ENCODE measurements at regions not wholly inside any gene's neighbourhood (a gene's known extent, or its start where the extent isn't known, plus 50 kb on each side); places are given as distances from the start of the nearest gene placed in this dataset.

DNA sequence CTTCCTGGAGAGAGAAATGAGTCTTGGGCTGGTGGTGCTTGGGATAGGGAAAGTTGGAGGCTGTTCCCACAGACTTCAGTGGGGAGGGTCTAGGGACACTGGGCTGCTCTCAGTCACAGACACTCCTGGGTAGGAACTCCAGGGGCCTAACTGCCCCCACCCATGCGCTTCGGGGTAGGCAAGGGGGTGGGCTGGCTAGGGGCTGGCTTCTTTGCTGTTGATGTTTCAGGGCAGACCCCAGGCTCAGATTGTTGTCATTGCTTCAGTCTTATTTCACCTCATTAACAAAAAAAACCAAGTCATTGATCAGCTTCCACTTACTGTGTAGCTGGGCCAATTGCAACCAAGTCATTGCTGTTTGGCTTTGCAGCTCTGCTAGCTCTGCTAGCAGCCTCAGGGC is 160.1 kb upstream of the CSF3R start:
- FAIRE-seq: no peak
- CTCF ChIA-PET: no interaction called here
- ATAC-seq: no peak

DNA sequence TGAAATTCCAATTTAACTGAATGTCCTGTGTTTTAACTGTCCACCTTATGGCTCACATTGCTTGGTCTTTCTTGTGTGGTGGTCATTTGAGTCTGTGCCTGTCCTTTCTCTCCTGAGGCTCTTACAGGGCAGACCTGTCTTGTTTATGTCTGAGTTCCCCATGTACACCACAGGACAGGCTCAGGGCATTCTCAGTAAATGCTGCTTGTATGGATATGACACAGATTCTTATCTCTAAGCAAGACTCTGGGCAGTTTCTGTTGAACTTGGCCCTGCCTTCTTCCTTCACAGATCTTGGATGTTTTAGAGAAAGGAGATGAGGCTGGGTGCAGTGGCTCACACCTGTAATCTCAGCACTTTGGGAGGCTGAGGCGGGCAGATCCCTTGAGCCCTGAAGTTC is 159.1 kb upstream of the CSF3R start:
- no peak for ATAC-seq
- Histone ChIP-seq H3K4me2 (no peak overlapping the region), H3K9me3 (no peaks in the 10 kb centered on the region), H3K27ac (no peak overlapping the region), H3K4me3 (no peak overlapping the region), H3K4me1 (no peaks in the 10 kb centered on the region)
- no peak for FAIRE-seq
- CTCF ChIA-PET: no interaction called here
- POLR2A ChIA-PET: no interaction called here
- 0% methylated on average over 1 of the region's 1 CpG for WGBS (ENCODE audit: missing lambda C conversion rate)
- DNase-seq (ENCODE audit: low read depth in 1 of 2, low spot score in 1 of 2): no peak
- TF ChIP-seq RARB (CRISPR knock-in tag; IDR thresholded peaks at IDR 0.05) (no peak), FOSL2 (IDR thresholded peaks at IDR 0.05) (no peak), FOSL2 (CRISPR knock-in tag; IDR thresholded peaks at IDR 0.05) (no peak), PBX3 (IDR thresholded peaks at IDR 0.05) (no peak), JUNB (IDR thresholded peaks at IDR 0.05) (no peak), HEYL (CRISPR knock-in tag; IDR thresholded peaks at IDR 0.05) (no peak), EP300 (IDR thresholded peaks at IDR 0.05) (no peak), CBX2 (IDR thresholded peaks at IDR 0.05; ENCODE audit: borderline replicate concordance, low read depth) (no peak), HOXB13 (CRISPR knock-in tag; IDR thresholded peaks at IDR 0.05; ENCODE audit: low read depth) (no peak), HOXA7 (CRISPR knock-in tag; IDR thresholded peaks at IDR 0.05) (no peak), ZNF302 (CRISPR knock-in tag; IDR thresholded peaks at IDR 0.05) (no peak), PHF8 (IDR thresholded peaks at IDR 0.05; ENCODE audit: borderline replicate concordance, low read depth) (no peak), REST (IDR thresholded peaks at IDR 0.05) (no peak), TP53 (CRISPR knock-in tag; IDR thresholded peaks at IDR 0.05) (no peak), ZFP36 (IDR thresholded peaks at IDR 0.05; ENCODE audit: borderline replicate concordance, partially characterized antibody) (no peak), SMC3 (IDR thresholded peaks at IDR 0.05) (no peak), ESRRA (IDR thresholded peaks at IDR 0.05; ENCODE audit: borderline replicate concordance, low read length) (no peak)
- TF ChIP-seq, protein P1, sequence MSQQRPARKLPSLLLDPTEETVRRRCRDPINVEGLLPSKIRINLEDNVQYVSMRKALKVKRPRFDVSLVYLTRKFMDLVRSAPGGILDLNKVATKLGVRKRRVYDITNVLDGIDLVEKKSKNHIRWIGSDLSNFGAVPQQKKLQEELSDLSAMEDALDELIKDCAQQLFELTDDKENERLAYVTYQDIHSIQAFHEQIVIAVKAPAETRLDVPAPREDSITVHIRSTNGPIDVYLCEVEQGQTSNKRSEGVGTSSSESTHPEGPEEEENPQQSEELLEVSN (IDR thresholded peaks at IDR 0.05; ENCODE audit: borderline replicate concordance, low read depth): no peak

More for the DNA sequence above, 160.1 kb upstream of the CSF3R start:
- POLR2A ChIA-PET: no interaction called here
- WGBS (ENCODE audit: missing lambda C conversion rate): 100% methylated on average over 2 of the region's 2 CpGs
- H3K9me3 ChIP-seq: no peaks in the 10 kb centered on the region
- H3K4me3 ChIP-seq: no peak overlapping the region
- no peak for DNase-seq (ENCODE audit: low read depth in 1 of 2, low spot score in 1 of 2)
- TF ChIP-seq CBX2 (IDR thresholded peaks at IDR 0.05; ENCODE audit: borderline replicate concordance, low read depth): no peak
- TF ChIP-seq RAD21 (conservative IDR thresholded peaks at IDR 0.05 in 1 of 2, IDR thresholded peaks at IDR 0.05 in 1 of 2): no peak
- TF ChIP-seq SREBF2 (IDR thresholded peaks at IDR 0.05): no peak
- TF ChIP-seq, protein P2, sequence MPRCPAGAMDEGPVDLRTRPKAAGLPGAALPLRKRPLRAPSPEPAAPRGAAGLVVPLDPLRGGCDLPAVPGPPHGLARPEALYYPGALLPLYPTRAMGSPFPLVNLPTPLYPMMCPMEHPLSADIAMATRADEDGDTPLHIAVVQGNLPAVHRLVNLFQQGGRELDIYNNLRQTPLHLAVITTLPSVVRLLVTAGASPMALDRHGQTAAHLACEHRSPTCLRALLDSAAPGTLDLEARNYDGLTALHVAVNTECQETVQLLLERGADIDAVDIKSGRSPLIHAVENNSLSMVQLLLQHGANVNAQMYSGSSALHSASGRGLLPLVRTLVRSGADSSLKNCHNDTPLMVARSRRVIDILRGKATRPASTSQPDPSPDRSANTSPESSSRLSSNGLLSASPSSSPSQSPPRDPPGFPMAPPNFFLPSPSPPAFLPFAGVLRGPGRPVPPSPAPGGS (IDR thresholded peaks at IDR 0.05): no peak
- H3K4me2 ChIP-seq: no peak overlapping the region
- no peaks in the 10 kb centered on the region for H3K4me1 ChIP-seq
- no peak overlapping the region for H3K27ac ChIP-seq

All from A549 (cell line).